Thymus (tissue), 11 donors: ENCODE measurements at regions not wholly inside any gene's neighbourhood (a gene's known extent, or its start where the extent isn't known, plus 50 kb on each side); places are given as distances from the start of the nearest gene placed in this dataset.
A peak's percentile ranks its signal among the peaks of the same experiment; 100 is the strongest.

Experiments used
- DNase-seq, 9 donors: peaks; one replicate each; pipeline ENCODE4 v3.0.0-alpha.2; 2013; ENCODE audit warnings: low spot score in 9 of 9, low read depth in 6 of 9, missing footprints in 1 of 9
- H3K27ac ChIP-seq, 2 donors: one replicate each; pipeline ENCODE4 v1.5.1; 2013; ENCODE audit warnings: control low read depth in 1 of 2, low read depth in 1 of 2, low read length in 1 of 2, mild to moderate bottlenecking in 1 of 2, moderate library complexity in 1 of 2
- H3K27me3 ChIP-seq, 2 donors: one replicate each; pipeline ENCODE4 v1.5.1; 2013; ENCODE audit warnings: low read length in 1 of 2; ENCODE audit not compliant: control insufficient read depth in 2 of 2, insufficient read depth in 1 of 2
- H3K36me3 ChIP-seq, 2 donors: one replicate each; pipeline ENCODE4 v1.5.1; 2013; ENCODE audit warnings: low read length in 1 of 2, mild to moderate bottlenecking in 1 of 2, moderate library complexity in 1 of 2; ENCODE audit not compliant: control insufficient read depth in 2 of 2, insufficient read depth in 2 of 2
- H3K4me1 ChIP-seq, 2 donors: one replicate each; pipeline ENCODE4 v1.5.1; 2013; ENCODE audit warnings: low read length in 2 of 2; ENCODE audit not compliant: control insufficient read depth in 2 of 2, insufficient read depth in 2 of 2
- H3K4me3 ChIP-seq, 2 donors: one replicate each; pipeline ENCODE4 v1.5.1; 2013; ENCODE audit warnings: low read length in 2 of 2, control low read depth in 1 of 2, mild to moderate bottlenecking in 1 of 2
- H3K9me3 ChIP-seq, 2 donors: one replicate each; pipeline ENCODE4 v1.5.1; 2013; ENCODE audit warnings: low read length in 1 of 2, mild to moderate bottlenecking in 1 of 2; ENCODE audit not compliant: control insufficient read depth in 2 of 2, insufficient read depth in 1 of 2
- WGBS: extraction: QIAGEN DNeasy Blood & Tissue Kit; methylation state at CpG from one replicate; pipeline ENCODE4 v1.1.7; 2013; 5-methylcytosine and 5-hydroxymethylcytosine counted together
- donor health status: healthy.

- no peaks in the 10 kb centered on the region for H3K27me3 ChIP-seq
- no peak for DNase-seq
- no peak overlapping the region for H3K4me3 ChIP-seq
- peaks cover 7 to 9% of the 10 kb centered on the region in 2 donors for H3K4me1 ChIP-seq
- H3K9me3 ChIP-seq, result no peaks in the 10 kb centered on the region
- no peaks in the 10 kb centered on the region for H3K36me3 ChIP-seq
- H3K27ac ChIP-seq, result no peak overlapping the region
- 94% methylated on average over 5 of the region's 5 CpGs for WGBS
Measured at GRCh38 chr15:60076045-60076444, 71.9 kb downstream of the FOXB1 start.

GRCh38 chr15:60076582-60077276 lies 72.6 kb downstream of the FOXB1 start:
- H3K27ac ChIP-seq, result no peak overlapping the region
- H3K36me3 ChIP-seq, result no peaks in the 10 kb centered on the region
- DNase-seq, result no peak
- 95% methylated on average over 11 of the region's 11 CpGs for WGBS
- no peak overlapping the region for H3K4me3 ChIP-seq
- H3K27me3 ChIP-seq, result no peaks in the 10 kb centered on the region
- H3K4me1 ChIP-seq, result peaks cover 7 to 9% of the 10 kb centered on the region in 2 donors
- no peaks in the 10 kb centered on the region for H3K9me3 ChIP-seq

GRCh38 chr15:60077581-60078359 lies 73.7 kb downstream of the FOXB1 start:
- Histone ChIP-seq H3K4me3 (no peak overlapping the region), H3K9me3 (no peaks in the 10 kb centered on the region), H3K27me3 (no peaks in the 10 kb centered on the region), H3K27ac (peak overlapping the region; percentile 18 to 29), H3K36me3 (no peaks in the 10 kb centered on the region), H3K4me1 (peaks cover 7 to 9% of the 10 kb centered on the region in 2 donors)
- 45% methylated on average over 11 of the region's 11 CpGs for WGBS
- peak in 8 of 9 donors; percentile 13 to 72 (median 36) for DNase-seq

GRCh38 chr15:60079210-60079609 lies 75.1 kb downstream of the FOXB1 start:
- H3K4me1 ChIP-seq, result peaks cover 7 to 9% of the 10 kb centered on the region in 2 donors
- no peak overlapping the region for H3K4me3 ChIP-seq
- H3K9me3 ChIP-seq, result no peaks in the 10 kb centered on the region
- H3K27me3 ChIP-seq, result no peaks in the 10 kb centered on the region
- no peaks in the 10 kb centered on the region for H3K36me3 ChIP-seq
- WGBS, result 94% methylated on average over 2 of the region's 2 CpGs
- DNase-seq, result peak in 1 of 9 donors; percentile 16
- no peak overlapping the region for H3K27ac ChIP-seq

GRCh38 chr15:60081976-60082375 lies 77.9 kb downstream of the FOXB1 start:
- Histone ChIP-seq H3K27me3 (no peaks in the 10 kb centered on the region), H3K9me3 (no peaks in the 10 kb centered on the region), H3K4me1 (peaks cover 7 to 9% of the 10 kb centered on the region in 2 donors), H3K4me3 (no peak overlapping the region), H3K27ac (no peak overlapping the region), H3K36me3 (no peaks in the 10 kb centered on the region)
- 97% methylated on average over 3 of the region's 3 CpGs for WGBS
- no peak for DNase-seq

- H3K27ac ChIP-seq, result no peak overlapping the region
- H3K36me3 ChIP-seq, result no peaks in the 10 kb centered on the region
- peaks cover 0 to under 1% of the 10 kb centered on the region in 2 donors for H3K4me1 ChIP-seq
- H3K9me3 ChIP-seq, result no peaks in the 10 kb centered on the region
- no peak for DNase-seq
- H3K27me3 ChIP-seq, result no peaks in the 10 kb centered on the region
- no peak overlapping the region for H3K4me3 ChIP-seq
- WGBS, result 97% methylated on average over 3 of the region's 3 CpGs
Measured at GRCh38 chr15:60083318-60083717, 79.2 kb downstream of the FOXB1 start.

GRCh38 chr15:60086681-60087429 lies 82.7 kb downstream of the FOXB1 start:
- no peaks in the 10 kb centered on the region for H3K4me1 ChIP-seq
- no peak overlapping the region for H3K4me3 ChIP-seq
- WGBS, result 95% methylated on average over 8 of the region's 8 CpGs
- H3K9me3 ChIP-seq, result no peaks in the 10 kb centered on the region
- H3K27ac ChIP-seq, result no peak overlapping the region
- H3K36me3 ChIP-seq, result no peaks in the 10 kb centered on the region
- H3K27me3 ChIP-seq, result no peaks in the 10 kb centered on the region
- DNase-seq, result no peak

GRCh38 chr15:60087561-60087960 lies 83.5 kb downstream of the FOXB1 start:
- no peaks in the 10 kb centered on the region for H3K36me3 ChIP-seq
- H3K9me3 ChIP-seq, result no peaks in the 10 kb centered on the region
- H3K27me3 ChIP-seq, result no peaks in the 10 kb centered on the region
- no peak overlapping the region for H3K27ac ChIP-seq
- no peak overlapping the region for H3K4me3 ChIP-seq
- no peaks in the 10 kb centered on the region for H3K4me1 ChIP-seq
- no peak for DNase-seq

- DNase-seq, result no peak
- no peaks in the 10 kb centered on the region for H3K36me3 ChIP-seq
- H3K27ac ChIP-seq, result no peak overlapping the region
- peaks cover 0 to 2% of the 10 kb centered on the region in 2 donors for H3K27me3 ChIP-seq
- H3K4me3 ChIP-seq, result no peak overlapping the region
- no peaks in the 10 kb centered on the region for H3K9me3 ChIP-seq
- 97% methylated on average over 3 of the region's 3 CpGs for WGBS
- no peaks in the 10 kb centered on the region for H3K4me1 ChIP-seq
Measured at GRCh38 chr15:60090747-60091146, 86.6 kb downstream of the FOXB1 start.
